H1 (cell line): ENCODE measurements at regions not wholly inside any gene's neighbourhood (a gene's known extent, or its start where the extent isn't known, plus 50 kb on each side); places are given as distances from the start of the nearest gene placed in this dataset.

ENCODE experiments used
- BRCA1 ChIP-seq: IDR thresholded peaks from 2 replicates; pipeline ENCODE4 v1.6.1; 2012; ENCODE audit warnings: low read depth, low read length, improper control_type of control experiment
- CBX8 ChIP-seq: fragments of 300-800, 300-1000 bp; sonication (generic); IDR thresholded peaks from 2 replicates; pipeline ENCODE4 v1.7.1; 2016; ENCODE audit warnings: low read depth, low read length, borderline replicate concordance

- no peak for TF ChIP-seq BRCA1
- no peak for TF ChIP-seq CBX8
These were observed 283.9 kb downstream of the IDS start (continued) for GRCh38 chrX:149221230-149221629.
